Effector memory CD8-positive, alpha-beta T cell (primary cell): ENCODE measurements at regions not wholly inside any gene's neighbourhood (a gene's known extent, or its start where the extent isn't known, plus 50 kb on each side); places are given as distances from the start of the nearest gene placed in this dataset.

Experiments used
- ATAC-seq: fragments of 150-1000 bp; cut with Tn5 transposase; replicated peaks from 2 replicates; pipeline ENCODE4 v1.10.0; 2021; ENCODE audit warnings: mild to moderate bottlenecking, moderate library complexity
- DNase-seq, 3 experiments: peaks; one replicate each; pipeline ENCODE4 v3.0.0; 2021
- H3K27ac Mint-ChIP-seq, 2 donors: one replicate each; pipeline ENCODE4 v1.8.0; 2022; ENCODE audit warnings: mild to moderate bottlenecking in 2 of 2, mixed read lengths in 2 of 2, moderate library complexity in 2 of 2
- H3K27me3 Mint-ChIP-seq, 2 donors: one replicate each; pipeline ENCODE4 v1.8.0; 2022; ENCODE audit warnings: mixed read lengths in 2 of 2
- H3K36me3 Mint-ChIP-seq: one replicate; pipeline ENCODE4 v1.8.0; 2022; ENCODE audit warnings: mild to moderate bottlenecking, moderate library complexity, mixed read lengths; ENCODE audit not compliant: insufficient read depth
- H3K4me1 Mint-ChIP-seq, 2 donors: one replicate each; pipeline ENCODE4 v1.8.0; 2022; ENCODE audit warnings: low read depth in 2 of 2, mixed read lengths in 2 of 2
- H3K4me3 Mint-ChIP-seq, 2 donors: one replicate each; pipeline ENCODE4 v1.8.0; 2022; ENCODE audit warnings: mild to moderate bottlenecking in 2 of 2, mixed read lengths in 2 of 2, moderate library complexity in 2 of 2
- H3K9me3 Mint-ChIP-seq, 2 donors: one replicate each; pipeline ENCODE4 v1.8.0; 2022; ENCODE audit warnings: mixed read lengths in 2 of 2

DNA sequence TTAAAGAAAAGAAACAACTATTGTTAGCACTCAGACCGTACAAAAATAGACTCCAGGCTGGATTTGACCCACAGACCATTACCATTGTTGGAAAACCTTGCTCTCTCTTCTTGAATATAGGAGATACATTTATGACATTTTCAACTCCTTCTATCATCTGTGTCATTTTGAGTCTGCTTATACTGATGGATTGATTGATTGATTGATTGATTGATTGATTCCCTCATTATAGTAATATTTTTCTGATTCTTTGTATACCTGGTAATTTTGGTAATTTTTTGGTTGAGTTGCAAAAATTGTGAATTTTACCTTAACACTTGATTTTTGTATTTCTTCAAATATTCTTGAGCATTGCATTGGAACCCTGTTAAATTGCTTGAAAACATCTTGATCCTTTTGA is 114.2 kb upstream of the KLHL29 start:
- no peak for ATAC-seq
- Mint-ChIP-seq H3K36me3 (no peaks in the 10 kb centered on the region), H3K9me3 (no peaks in the 10 kb centered on the region), H3K27ac (no peak overlapping the region), H3K4me1 (no peaks in the 10 kb centered on the region), H3K27me3 (peaks cover 0 to 20% of the 10 kb centered on the region in 2 donors), H3K4me3 (no peak overlapping the region)
- no peak for DNase-seq

DNA sequence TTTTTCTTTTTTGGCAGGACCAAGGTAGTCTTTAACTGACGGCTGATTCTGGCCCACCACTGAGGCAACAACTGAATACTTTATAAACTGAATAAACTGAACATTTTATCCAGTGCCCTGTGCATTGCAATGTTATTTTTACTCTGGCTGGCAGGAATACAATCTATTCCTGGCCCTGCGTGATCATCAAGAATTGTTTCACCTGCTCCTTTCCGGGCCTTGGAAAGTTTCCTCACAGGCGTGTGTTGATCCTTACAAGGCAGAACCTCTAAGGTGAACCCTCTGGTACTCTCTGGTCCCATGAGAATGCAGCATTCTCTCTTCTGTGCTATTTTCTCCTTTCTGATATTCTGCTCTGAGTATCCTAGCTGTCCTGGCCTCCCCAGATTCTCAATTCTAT is 113.7 kb upstream of the KLHL29 start:
- H3K36me3 Mint-ChIP-seq, result no peaks in the 10 kb centered on the region
- no peak for DNase-seq
- H3K4me1 Mint-ChIP-seq, result no peaks in the 10 kb centered on the region
- H3K9me3 Mint-ChIP-seq, result no peaks in the 10 kb centered on the region
- no peak for ATAC-seq
- H3K27ac Mint-ChIP-seq, result no peak overlapping the region
- H3K4me3 Mint-ChIP-seq, result no peak overlapping the region
- peaks cover 2 to 24% of the 10 kb centered on the region in 2 donors for H3K27me3 Mint-ChIP-seq

DNA sequence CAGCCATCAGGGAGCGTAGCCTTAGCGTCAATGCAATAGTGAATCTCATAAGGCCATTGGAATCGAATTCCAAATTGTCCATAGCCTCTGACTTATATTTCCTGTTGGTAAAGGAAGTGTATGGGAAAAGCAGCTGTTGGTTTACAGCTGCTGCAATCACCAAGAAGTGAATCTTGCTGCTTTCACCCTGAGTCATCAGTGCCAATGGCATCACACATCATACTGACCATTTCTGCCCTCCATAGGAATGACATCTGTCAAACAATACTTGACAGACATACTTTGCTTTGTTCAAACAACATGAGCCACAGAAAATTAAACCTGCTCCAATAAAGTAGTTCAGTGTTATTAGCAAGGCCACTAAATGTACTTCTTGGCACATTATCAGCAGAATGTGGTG is 111.2 kb upstream of the KLHL29 start:
- Mint-ChIP-seq H3K4me1 (no peaks in the 10 kb centered on the region), H3K27ac (no peak overlapping the region), H3K4me3 (no peak overlapping the region), H3K27me3 (peaks cover 7 to 32% of the 10 kb centered on the region in 2 donors), H3K36me3 (no peaks in the 10 kb centered on the region), H3K9me3 (no peaks in the 10 kb centered on the region)
- ATAC-seq (no peak), DNase-seq (no peak)

- peaks cover 2 to 8% of the 10 kb centered on the region in 2 donors for H3K9me3 Mint-ChIP-seq
- no peak overlapping the region for H3K27ac Mint-ChIP-seq
- no peak overlapping the region for H3K4me3 Mint-ChIP-seq
- peaks cover 12 to 17% of the 10 kb centered on the region in 2 donors for H3K27me3 Mint-ChIP-seq
- no peak for DNase-seq
- no peaks in the 10 kb centered on the region for H3K4me1 Mint-ChIP-seq
- no peaks in the 10 kb centered on the region for H3K36me3 Mint-ChIP-seq
- ATAC-seq, result no peak
Measured at GRCh38 chr2:23280401-23280800, 104.6 kb upstream of the KLHL29 start.

GRCh38 chr2:23283653-23284052 is 101.3 kb upstream of the KLHL29 start:
- Mint-ChIP-seq H3K27me3 (peaks cover 0 to 5% of the 10 kb centered on the region in 2 donors), H3K27ac (no peak overlapping the region), H3K36me3 (no peaks in the 10 kb centered on the region), H3K4me1 (no peaks in the 10 kb centered on the region), H3K4me3 (no peak overlapping the region), H3K9me3 (peaks cover 2 to 8% of the 10 kb centered on the region in 2 donors)
- no peak for DNase-seq
- ATAC-seq, result no peak

GRCh38 chr2:23285091-23285800 is 99.7 kb upstream of the KLHL29 start:
- DNase-seq (no peak), ATAC-seq (no peak)
- H3K36me3 Mint-ChIP-seq, result no peaks in the 10 kb centered on the region
- H3K27me3 Mint-ChIP-seq, result peaks cover 0 to 5% of the 10 kb centered on the region in 2 donors
- H3K9me3 Mint-ChIP-seq, result peaks cover 2 to 8% of the 10 kb centered on the region in 2 donors
- H3K27ac Mint-ChIP-seq, result no peak overlapping the region
- no peaks in the 10 kb centered on the region for H3K4me1 Mint-ChIP-seq
- H3K4me3 Mint-ChIP-seq, result no peak overlapping the region

- Mint-ChIP-seq H3K27me3 (peaks cover 0 to 5% of the 10 kb centered on the region in 2 donors), H3K9me3 (peaks cover 2 to 8% of the 10 kb centered on the region in 2 donors), H3K36me3 (no peaks in the 10 kb centered on the region), H3K4me1 (no peaks in the 10 kb centered on the region), H3K27ac (no peak overlapping the region), H3K4me3 (no peak overlapping the region)
- ATAC-seq (no peak), DNase-seq (no peak)
Measured at GRCh38 chr2:23286031-23286757, 98.8 kb upstream of the KLHL29 start.

GRCh38 chr2:23286758-23287704 is 97.9 kb upstream of the KLHL29 start:
- Mint-ChIP-seq H3K4me1 (no peaks in the 10 kb centered on the region), H3K4me3 (no peak overlapping the region), H3K36me3 (no peaks in the 10 kb centered on the region), H3K9me3 (peaks cover 2 to 8% of the 10 kb centered on the region in 2 donors), H3K27me3 (peaks cover 0 to 5% of the 10 kb centered on the region in 2 donors), H3K27ac (no peak overlapping the region)
- no peak for ATAC-seq
- no peak for DNase-seq

DNA sequence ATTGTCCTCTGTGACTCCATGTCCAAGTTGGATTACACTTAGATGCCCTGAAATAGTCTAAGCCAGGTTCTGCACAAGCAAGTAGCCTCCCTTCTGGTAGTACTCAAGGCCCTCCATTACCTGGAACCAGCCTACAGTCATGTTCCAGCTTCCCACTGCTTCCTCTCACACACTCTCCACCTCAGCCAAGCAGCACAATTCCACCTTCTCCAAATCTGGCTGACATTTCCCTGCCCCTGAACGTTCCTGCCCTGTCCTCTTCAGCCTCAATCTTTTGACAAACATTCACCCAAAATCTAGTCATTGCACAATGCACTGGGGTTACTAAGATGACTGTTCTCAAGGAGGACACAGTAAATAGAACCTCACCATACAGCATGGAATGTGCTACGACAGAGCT is 95.3 kb upstream of the KLHL29 start:
- Mint-ChIP-seq H3K36me3 (no peaks in the 10 kb centered on the region), H3K9me3 (no peaks in the 10 kb centered on the region), H3K4me1 (no peaks in the 10 kb centered on the region), H3K4me3 (no peak overlapping the region), H3K27ac (no peak overlapping the region), H3K27me3 (peaks cover 10 to 11% of the 10 kb centered on the region in 2 donors)
- ATAC-seq, result no peak
- DNase-seq, result no peak

GRCh38 chr2:23291239-23291638 is 93.7 kb upstream of the KLHL29 start:
- Mint-ChIP-seq H3K36me3 (no peaks in the 10 kb centered on the region), H3K4me3 (no peak overlapping the region), H3K4me1 (no peaks in the 10 kb centered on the region), H3K27ac (no peak overlapping the region), H3K9me3 (no peaks in the 10 kb centered on the region), H3K27me3 (peaks cover 13 to 17% of the 10 kb centered on the region in 2 donors)
- DNase-seq (no peak), ATAC-seq (no peak)

- Mint-ChIP-seq H3K27me3 (peaks cover 18 to 19% of the 10 kb centered on the region in 2 donors), H3K4me3 (no peak overlapping the region), H3K9me3 (no peaks in the 10 kb centered on the region), H3K27ac (no peak overlapping the region), H3K4me1 (no peaks in the 10 kb centered on the region), H3K36me3 (no peaks in the 10 kb centered on the region)
- DNase-seq, result no peak
- ATAC-seq, result no peak
Measured at GRCh38 chr2:23292024-23292423, 93.0 kb upstream of the KLHL29 start.

DNA sequence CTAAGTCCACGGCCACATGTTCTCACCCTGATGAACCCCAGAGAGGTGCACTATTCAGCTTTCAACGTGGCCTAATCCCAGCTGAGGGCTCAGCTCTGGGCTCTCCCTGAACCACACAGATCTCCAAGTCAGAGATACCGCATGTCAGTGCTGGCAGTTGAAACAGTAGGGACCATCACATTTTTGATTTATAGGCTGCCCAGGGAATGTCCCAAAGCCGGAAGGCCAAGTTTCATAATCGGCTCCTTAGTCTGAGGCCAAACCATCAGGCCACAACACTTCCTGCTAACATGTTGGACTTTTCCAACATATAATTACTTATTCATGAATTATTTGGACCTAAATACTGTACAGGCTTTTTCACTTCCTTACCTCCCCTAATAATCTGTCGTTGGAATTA is 91.9 kb upstream of the KLHL29 start:
- ATAC-seq (no peak), DNase-seq (no peak)
- H3K27me3 Mint-ChIP-seq, result peaks cover 18 to 21% of the 10 kb centered on the region in 2 donors
- no peaks in the 10 kb centered on the region for H3K4me1 Mint-ChIP-seq
- no peaks in the 10 kb centered on the region for H3K9me3 Mint-ChIP-seq
- H3K4me3 Mint-ChIP-seq, result no peak overlapping the region
- H3K27ac Mint-ChIP-seq, result no peak overlapping the region
- no peaks in the 10 kb centered on the region for H3K36me3 Mint-ChIP-seq

DNA sequence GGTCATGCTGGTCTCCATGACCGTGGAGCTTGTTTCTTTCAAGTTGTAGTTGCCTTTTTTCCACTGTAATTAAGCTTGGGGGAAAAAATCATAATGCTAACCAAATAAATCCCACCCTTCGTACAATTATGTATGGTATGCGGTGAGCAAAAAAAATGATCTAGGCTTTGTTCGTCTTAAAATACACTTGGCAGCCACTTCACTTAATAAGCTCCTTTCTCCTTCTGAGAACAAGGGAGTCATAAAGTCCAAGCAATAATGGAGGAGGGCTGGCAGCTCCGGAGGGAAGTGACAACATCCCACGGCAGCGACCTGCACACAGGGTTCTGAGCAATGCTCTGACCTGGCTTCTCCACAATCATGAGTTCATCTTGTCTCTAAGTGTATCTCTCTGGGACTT is 91.2 kb upstream of the KLHL29 start:
- ATAC-seq (no peak), DNase-seq (no peak)
- H3K27me3 Mint-ChIP-seq, result peaks cover 25 to 28% of the 10 kb centered on the region in 2 donors
- no peak overlapping the region for H3K27ac Mint-ChIP-seq
- H3K9me3 Mint-ChIP-seq, result no peaks in the 10 kb centered on the region
- H3K36me3 Mint-ChIP-seq, result no peaks in the 10 kb centered on the region
- no peak overlapping the region for H3K4me3 Mint-ChIP-seq
- H3K4me1 Mint-ChIP-seq, result no peaks in the 10 kb centered on the region
